Spleen (tissue), 11 donors: ENCODE measurements at regions not wholly inside any gene's neighbourhood (a gene's known extent, or its start where the extent isn't known, plus 50 kb on each side); places are given as distances from the start of the nearest gene placed in this dataset.

Source experiments
- DNase-seq: peaks from one replicate; pipeline ENCODE4 v3.0.0-alpha.2; 2020
- H3K27ac ChIP-seq, 8 donors: fragments of 200-600 bp; sonication (generic) in 7 of 8; 1 replicate in 4 of 8; 2 replicates in 4 of 8; pipeline versions ENCODE4 v1.5.0 to v1.8.0; 2016 to 2021; ENCODE audit warnings: inconsistent platforms in 4 of 8, mild to moderate bottlenecking in 4 of 8, moderate library complexity in 1 of 8
- H3K27me3 ChIP-seq, 7 donors: fragments of 200-600 bp; sonication (generic) in 6 of 7; replicated peaks in 1 of 7; 1 replicate in 4 of 7; 2 replicates in 3 of 7; pipeline versions ENCODE4 v1.5.0 to v1.8.0; 2016 to 2021; ENCODE audit warnings: inconsistent platforms in 3 of 7, mild to moderate bottlenecking in 1 of 7
- H3K36me3 ChIP-seq, 6 donors: fragments of 200-600 bp; sonication (generic) in 5 of 6; 1 replicate in 4 of 6; 2 replicates in 2 of 6; pipeline versions ENCODE4 v1.5.0 to v1.8.0; 2016 to 2021; ENCODE audit warnings: inconsistent platforms in 2 of 6
- H3K4me1 ChIP-seq, 6 donors: fragments of 200-600 bp; sonication (generic) in 5 of 6; 1 replicate in 3 of 6; 2 replicates in 3 of 6; pipeline versions ENCODE4 v1.5.0 to v1.8.0; 2016 to 2021; ENCODE audit warnings: inconsistent platforms in 3 of 6
- H3K4me3 ChIP-seq, 8 donors: fragments of 200-600 bp; sonication (generic) in 7 of 8; 1 replicate in 4 of 8; 2 replicates in 4 of 8; pipeline versions ENCODE4 v1.5.0 to v1.8.0; 2016 to 2021; ENCODE audit warnings: inconsistent platforms in 4 of 8, mild to moderate bottlenecking in 4 of 8, moderate library complexity in 2 of 8
- H3K9me3 ChIP-seq, 8 donors: fragments of 200-600 bp; sonication (generic) in 7 of 8; 1 replicate in 4 of 8; 2 replicates in 4 of 8; pipeline versions ENCODE4 v1.5.0 to v1.8.0; 2016 to 2021; ENCODE audit warnings: inconsistent platforms in 4 of 8
- POLR2A ChIP-seq, 3 donors: fragments of 450-650 bp; IDR thresholded peaks; one replicate each; pipeline ENCODE4 v1.5.1; 2017; ENCODE audit warnings: antibody characterized with exemption in 3 of 3, mild to moderate bottlenecking in 1 of 3
- POLR2AphosphoS5 ChIP-seq, 3 donors: sonication (generic); formaldehyde crosslinking; IDR thresholded peaks; one replicate each; pipeline ENCODE4 v1.5.1; 2017; ENCODE audit warnings: antibody characterized with exemption in 3 of 3
- WGBS, 5 donors: extraction: QIAGEN DNeasy Blood & Tissue Kit in 3 of 5; methylation state at CpG; one replicate each; pipeline versions ENCODE4 v1.1.5 to v1.1.7; 2013 to 2018; 5-methylcytosine and 5-hydroxymethylcytosine counted together
- intact Hi-C: fragments of 100-400 bp; cut with DNase I; formaldehyde crosslinking; loops from one replicate; pipeline ENCODE4 v1.15.0; 2023; ENCODE audit warnings: low total_unique reads
- TF ChIP-seq, protein P1 (sequence below), 11 experiments: fragments of 200-600 bp in 7 of 11; fragments of 450-650 bp in 4 of 11; sonication (generic) in 4 of 11; IDR thresholded peaks in 8 of 11; conservative IDR thresholded peaks in 3 of 11; 1 replicate in 7 of 11; 2 replicates in 4 of 11; pipeline versions ENCODE4 v1.4.0 to v1.8.0; 2016 to 2021; ENCODE audit warnings: antibody characterized with exemption in 11 of 11, inconsistent platforms in 4 of 11, mild to moderate bottlenecking in 1 of 11
- donor health status: healthy with polysubstance abuse.
- donor health status: DM: no; HTN: no; CAD: no; lungs with moderate emphysema.
- donor health status: DM: no; HTN: no; CAD: no.
- donor health status: Bipolar disorder and iron deficiency.
- donor health status: healthy.
- donor health status: DM: no; HTN: no; CAD: no.
- donor health status: DM: yes; HTN: yes; CAD: no.

GRCh38 chr1:99163671-99164070 is 100.6 kb upstream of the PLPPR4 start:
- DNase-seq: no peak
- no peak overlapping the region for H3K4me3 ChIP-seq
- whole genome bisulfite sequencing, 5 donors: 62 to 86% (median 67%) methylated on average over 2 of the region's 2 CpGs
- H3K4me1 ChIP-seq: no peaks in the 10 kb centered on the region
- peaks cover 0 to 8% (median 0%) of the 10 kb centered on the region in 7 donors for H3K27me3 ChIP-seq
- TF ChIP-seq POLR2A (IDR thresholded peaks at IDR 0.05): no peak
- TF ChIP-seq POLR2AphosphoS5 (IDR thresholded peaks at IDR 0.05): no peak
- TF ChIP-seq, protein P1, sequence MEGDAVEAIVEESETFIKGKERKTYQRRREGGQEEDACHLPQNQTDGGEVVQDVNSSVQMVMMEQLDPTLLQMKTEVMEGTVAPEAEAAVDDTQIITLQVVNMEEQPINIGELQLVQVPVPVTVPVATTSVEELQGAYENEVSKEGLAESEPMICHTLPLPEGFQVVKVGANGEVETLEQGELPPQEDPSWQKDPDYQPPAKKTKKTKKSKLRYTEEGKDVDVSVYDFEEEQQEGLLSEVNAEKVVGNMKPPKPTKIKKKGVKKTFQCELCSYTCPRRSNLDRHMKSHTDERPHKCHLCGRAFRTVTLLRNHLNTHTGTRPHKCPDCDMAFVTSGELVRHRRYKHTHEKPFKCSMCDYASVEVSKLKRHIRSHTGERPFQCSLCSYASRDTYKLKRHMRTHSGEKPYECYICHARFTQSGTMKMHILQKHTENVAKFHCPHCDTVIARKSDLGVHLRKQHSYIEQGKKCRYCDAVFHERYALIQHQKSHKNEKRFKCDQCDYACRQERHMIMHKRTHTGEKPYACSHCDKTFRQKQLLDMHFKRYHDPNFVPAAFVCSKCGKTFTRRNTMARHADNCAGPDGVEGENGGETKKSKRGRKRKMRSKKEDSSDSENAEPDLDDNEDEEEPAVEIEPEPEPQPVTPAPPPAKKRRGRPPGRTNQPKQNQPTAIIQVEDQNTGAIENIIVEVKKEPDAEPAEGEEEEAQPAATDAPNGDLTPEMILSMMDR (IDR thresholded peaks at IDR 0.05 in 8 of 11, conservative IDR thresholded peaks at IDR 0.05 in 3 of 11): no peak
- intact Hi-C loops: no loop called here
- no peak overlapping the region for H3K27ac ChIP-seq
- no peaks in the 10 kb centered on the region for H3K36me3 ChIP-seq
- no peaks in the 10 kb centered on the region for H3K9me3 ChIP-seq

DNA sequence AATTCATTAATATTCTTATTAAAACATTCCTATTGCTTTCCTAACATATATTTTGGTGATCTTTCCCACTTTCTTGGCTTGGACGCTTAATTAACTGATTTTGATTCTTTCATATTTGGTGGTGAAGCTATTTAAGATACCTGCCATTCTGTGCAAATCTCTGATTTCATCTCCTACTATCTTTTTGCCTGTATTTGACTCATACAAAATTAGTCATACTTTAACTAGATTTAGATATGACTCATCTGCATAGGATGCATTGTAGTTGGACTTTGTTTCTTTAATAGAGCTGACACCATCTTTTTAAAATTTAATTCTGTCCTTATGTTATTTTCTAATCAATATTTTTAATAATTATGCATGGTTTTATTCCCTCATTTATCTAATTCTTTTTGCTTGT is 93.8 kb upstream of the PLPPR4 start:
- Histone ChIP-seq H3K27me3 (peaks cover 0 to 6% (median 0%) of the 10 kb centered on the region in 7 donors), H3K36me3 (no peaks in the 10 kb centered on the region), H3K4me1 (no peaks in the 10 kb centered on the region), H3K4me3 (no peak overlapping the region), H3K27ac (no peak overlapping the region), H3K9me3 (no peaks in the 10 kb centered on the region)
- WGBS, 5 donors: 77 to 95% (median 86%) methylated on average over 1 of the region's 1 CpG
- intact Hi-C loops: loop anchor here (10.0 kb wide), 1 partner anchor 314 kb away; no protein-coding TSS in a partner anchor
- TF ChIP-seq, protein P1 (IDR thresholded peaks at IDR 0.05 in 8 of 11, conservative IDR thresholded peaks at IDR 0.05 in 3 of 11): no peak
- no peak for DNase-seq

DNA sequence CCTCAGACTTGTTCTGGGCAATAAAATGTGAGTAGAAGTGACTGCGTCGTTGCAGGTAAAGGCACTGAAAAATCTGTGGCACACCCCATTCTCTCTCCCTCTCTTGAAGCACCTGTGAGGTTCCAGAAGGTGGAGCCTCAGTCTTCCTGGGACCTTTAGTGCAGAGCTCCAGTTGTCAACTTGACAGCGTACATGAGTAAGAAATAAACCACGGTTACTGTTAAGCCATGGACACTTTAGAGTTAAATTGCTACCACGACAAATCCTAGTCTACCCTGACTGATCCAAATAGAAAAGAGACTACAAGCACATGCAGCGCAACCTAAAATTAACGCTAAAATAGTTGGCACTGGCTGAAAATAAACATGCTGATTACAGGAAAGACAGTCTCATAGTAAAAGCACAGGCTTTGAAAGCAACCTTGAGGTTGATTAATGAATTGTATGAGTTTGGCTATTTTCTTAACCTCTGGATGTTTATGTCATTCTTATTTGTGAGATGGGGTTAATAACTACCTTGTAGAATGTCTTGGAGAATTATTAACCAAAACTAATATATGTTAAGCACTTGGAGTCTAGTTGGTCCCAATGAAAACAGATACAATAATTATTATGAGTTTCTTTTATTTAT is 93.0 kb upstream of the PLPPR4 start:
- Histone ChIP-seq H3K36me3 (no peaks in the 10 kb centered on the region), H3K4me1 (no peaks in the 10 kb centered on the region), H3K4me3 (no peak overlapping the region), H3K27ac (no peak overlapping the region), H3K27me3 (peaks cover 0 to 6% (median 0%) of the 10 kb centered on the region in 7 donors), H3K9me3 (no peaks in the 10 kb centered on the region)
- WGBS, 5 donors: 71 to 78% (median 76%) methylated on average over 7 of the region's 7 CpGs
- intact Hi-C loops: loop anchor here (10.0 kb wide), 1 partner anchor 314 kb away; no protein-coding TSS in a partner anchor
- TF ChIP-seq POLR2A (IDR thresholded peaks at IDR 0.05) (no peak), POLR2AphosphoS5 (IDR thresholded peaks at IDR 0.05) (no peak)
- TF ChIP-seq, protein P1 (IDR thresholded peaks at IDR 0.05 in 8 of 11, conservative IDR thresholded peaks at IDR 0.05 in 3 of 11): no peak
- no peak for DNase-seq

- Histone ChIP-seq H3K36me3 (no peaks in the 10 kb centered on the region), H3K4me1 (no peaks in the 10 kb centered on the region), H3K4me3 (no peak overlapping the region), H3K27me3 (peaks cover 0 to 6% (median 0%) of the 10 kb centered on the region in 7 donors), H3K9me3 (no peaks in the 10 kb centered on the region), H3K27ac (no peak overlapping the region)
- 74 to 90% (median 79%) methylated on average over 3 of the region's 3 CpGs for WGBS, 5 donors
- intact Hi-C loops: loop anchor here (10.0 kb wide), 1 partner anchor 312 kb away; no protein-coding TSS in a partner anchor
- no peak for TF ChIP-seq POLR2AphosphoS5 (IDR thresholded peaks at IDR 0.05)
- no peak for TF ChIP-seq POLR2A (IDR thresholded peaks at IDR 0.05)
- TF ChIP-seq, protein P1 (IDR thresholded peaks at IDR 0.05 in 8 of 11, conservative IDR thresholded peaks at IDR 0.05 in 3 of 11): no peak
- no peak for DNase-seq
Measured at GRCh38 chr1:99173282-99173681, 91.0 kb upstream of the PLPPR4 start.
